ENCODE measurements at regions not wholly inside any gene's neighbourhood (a gene's known extent, or its start where the extent isn't known, plus 50 kb on each side); places are given as distances from the start of the nearest gene placed in this dataset.

DNA sequence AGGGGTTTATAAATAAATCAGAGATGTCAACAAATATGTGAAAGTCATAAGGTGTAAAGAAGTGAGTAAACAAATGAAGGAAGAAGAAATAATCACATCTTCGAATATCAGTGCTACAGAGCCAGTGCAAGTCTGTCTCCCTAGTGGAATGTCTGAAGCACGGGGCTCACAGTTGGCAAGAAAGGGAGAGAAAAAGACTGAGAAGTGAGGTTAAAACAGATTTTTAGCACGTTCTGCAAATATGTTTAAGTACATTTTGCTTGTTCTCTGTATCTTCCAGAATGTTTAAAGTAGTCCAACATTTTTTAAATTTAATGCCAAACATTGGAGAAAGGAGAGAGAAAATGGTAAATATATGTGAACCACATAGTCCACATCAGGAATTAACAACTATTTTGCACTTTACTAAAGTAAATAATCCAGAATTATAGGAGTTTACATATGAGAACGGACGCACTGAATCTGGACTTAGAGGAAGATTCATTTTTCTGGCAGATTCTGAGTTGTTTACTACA, 682.4 kb downstream of the LTN1 start:
- H3K9me3 ChIP-seq (ENCODE audit: low read depth), result no peaks in the 10 kb centered on the region
- in situ Hi-C loops (cut with MboI), result no loop called here
- WGBS, 2 experiments (ENCODE audit: low coverage in 1 of 2, low lambda C conversion rate in 2 of 2, missing lambda C conversion rate in 2 of 2), result 83 to 86% methylated on average over 5 of the region's 5 CpGs
- TF ChIP-seq EZH2 (IDR thresholded peaks at IDR 0.05; ENCODE audit: insufficient read depth, poor library complexity, severe bottlenecking) (no peak), EZH2phosphoT487 (IDR thresholded peaks at IDR 0.05; ENCODE audit: insufficient read depth, low read depth) (no peak)
- H3F3A ChIP-seq (ENCODE audit: insufficient read depth), result peaks cover 12% of the 10 kb centered on the region; the same call in 1 of the 2 replicates
- H3K27me3 ChIP-seq (replicated peaks; ENCODE audit: insufficient read depth), result no peaks in the 10 kb centered on the region
- peaks cover 13% of the 10 kb centered on the region for H3K4me1 ChIP-seq (ENCODE audit: insufficient read depth)
- no peaks in the 10 kb centered on the region for H3K79me2 ChIP-seq (ENCODE audit: insufficient read depth)
- no peak overlapping the region for H3K27ac ChIP-seq
- no peak overlapping the region for H3K4me2 ChIP-seq (ENCODE audit: unreplicated experiment)
- H3K9ac ChIP-seq, result no peak overlapping the region
- no peaks in the 10 kb centered on the region for H3K9me2 ChIP-seq (ENCODE audit: insufficient read depth)
- no peaks in the 10 kb centered on the region for H4K20me1 ChIP-seq (ENCODE audit: insufficient read depth)
- no peaks in the 10 kb centered on the region for H3K36me3 ChIP-seq (ENCODE audit: low read depth)
- no peak overlapping the region for H3K4me3 ChIP-seq
- no peak for DNase-seq
- no peak overlapping the region for H2AFZ ChIP-seq

DNA sequence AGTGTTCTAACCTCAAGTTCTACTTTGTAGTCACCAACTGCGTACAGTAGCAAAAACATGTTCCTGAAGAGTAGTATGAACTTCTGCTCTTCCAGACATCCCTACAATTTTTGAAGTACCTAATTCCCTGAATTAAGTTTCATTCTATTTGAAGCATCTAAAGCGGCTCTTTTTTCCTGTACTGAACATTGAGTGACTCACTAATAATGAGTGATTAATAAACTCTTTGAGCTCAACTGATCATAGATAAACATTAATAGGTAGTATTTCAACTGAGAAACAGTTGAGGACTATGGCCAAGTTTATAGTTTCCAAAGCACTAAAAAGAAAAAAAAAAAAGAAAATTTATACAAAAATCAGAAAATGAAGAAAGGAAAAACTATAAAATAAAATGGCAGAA, 683.1 kb downstream of the LTN1 start:
- Histone ChIP-seq H3F3A (ENCODE audit: insufficient read depth) (peaks cover 12% of the 10 kb centered on the region; the same call in 1 of the 2 replicates), H3K9me2 (ENCODE audit: insufficient read depth) (no peaks in the 10 kb centered on the region), H3K4me2 (ENCODE audit: unreplicated experiment) (no peak overlapping the region), H3K4me1 (ENCODE audit: insufficient read depth) (peaks cover 13% of the 10 kb centered on the region), H3K27me3 (replicated peaks; ENCODE audit: insufficient read depth) (no peaks in the 10 kb centered on the region), H4K20me1 (ENCODE audit: insufficient read depth) (no peaks in the 10 kb centered on the region), H3K4me3 (no peak overlapping the region), H3K9ac (no peak overlapping the region), H3K9me3 (ENCODE audit: low read depth) (no peaks in the 10 kb centered on the region), H3K36me3 (ENCODE audit: low read depth) (no peaks in the 10 kb centered on the region), H3K27ac (no peak overlapping the region), H3K79me2 (ENCODE audit: insufficient read depth) (no peaks in the 10 kb centered on the region), H2AFZ (no peak overlapping the region)
- TF ChIP-seq EZH2phosphoT487 (IDR thresholded peaks at IDR 0.05; ENCODE audit: insufficient read depth, low read depth) (no peak), EZH2 (IDR thresholded peaks at IDR 0.05; ENCODE audit: insufficient read depth, poor library complexity, severe bottlenecking) (no peak)
- WGBS, 2 experiments (ENCODE audit: low coverage in 1 of 2, low lambda C conversion rate in 2 of 2, missing lambda C conversion rate in 2 of 2), result 99 to 100% methylated on average over 2 of the region's 2 CpGs
- in situ Hi-C loops (cut with MboI), result no loop called here
- DNase-seq, result no peak

DNA sequence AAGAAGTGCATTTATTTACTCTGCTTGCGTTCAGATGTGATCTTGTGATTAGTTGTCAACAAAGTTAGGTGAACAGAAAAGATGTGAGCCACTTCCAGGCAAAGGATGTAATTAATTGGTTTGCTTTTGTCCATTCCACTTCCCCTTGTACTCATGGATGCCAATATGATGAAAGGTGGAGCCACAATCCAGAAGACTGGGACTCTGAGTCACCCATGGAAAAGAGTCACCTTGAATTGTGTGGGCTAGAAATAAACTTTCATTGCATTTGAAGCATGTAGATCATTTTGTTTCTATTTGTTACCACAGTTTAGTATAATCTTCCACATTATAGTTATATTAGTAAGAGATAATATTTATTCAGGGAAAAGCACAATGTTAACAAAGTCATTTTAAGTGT, 684.2 kb downstream of the LTN1 start:
- no peak overlapping the region for H3K4me2 ChIP-seq (ENCODE audit: unreplicated experiment)
- DNase-seq, result peak; percentile 62
- no peaks in the 10 kb centered on the region for H3K9me3 ChIP-seq (ENCODE audit: low read depth)
- H3K4me3 ChIP-seq, result no peak overlapping the region
- no peaks in the 10 kb centered on the region for H3K9me2 ChIP-seq (ENCODE audit: insufficient read depth)
- in situ Hi-C loops (cut with MboI), result no loop called here
- H4K20me1 ChIP-seq (ENCODE audit: insufficient read depth), result no peaks in the 10 kb centered on the region
- H3K9ac ChIP-seq, result no peak overlapping the region
- 85 to 89% methylated on average over 1 of the region's 1 CpG for WGBS, 2 experiments (ENCODE audit: low coverage in 1 of 2, low lambda C conversion rate in 2 of 2, missing lambda C conversion rate in 2 of 2)
- no peaks in the 10 kb centered on the region for H3K27me3 ChIP-seq (replicated peaks; ENCODE audit: insufficient read depth)
- no peak overlapping the region for H2AFZ ChIP-seq
- H3K79me2 ChIP-seq (ENCODE audit: insufficient read depth), result no peaks in the 10 kb centered on the region
- H3K36me3 ChIP-seq (ENCODE audit: low read depth), result no peaks in the 10 kb centered on the region
- peaks cover 13% of the 10 kb centered on the region for H3K4me1 ChIP-seq (ENCODE audit: insufficient read depth)
- peaks cover 12% of the 10 kb centered on the region; the same call in 1 of the 2 replicates for H3F3A ChIP-seq (ENCODE audit: insufficient read depth)
- TF ChIP-seq EZH2phosphoT487 (IDR thresholded peaks at IDR 0.05; ENCODE audit: insufficient read depth, low read depth), result no peak
- TF ChIP-seq EZH2 (IDR thresholded peaks at IDR 0.05; ENCODE audit: insufficient read depth, poor library complexity, severe bottlenecking), result no peak
- H3K27ac ChIP-seq, result no peak overlapping the region

- no peaks in the 10 kb centered on the region for H3K36me3 ChIP-seq (ENCODE audit: low read depth)
- no peaks in the 10 kb centered on the region for H3K79me2 ChIP-seq (ENCODE audit: insufficient read depth)
- H3K4me1 ChIP-seq (ENCODE audit: insufficient read depth), result peaks cover 18% of the 10 kb centered on the region
- no peak for DNase-seq
- H3K9ac ChIP-seq, result no peak overlapping the region
- no peak overlapping the region for H3K4me2 ChIP-seq (ENCODE audit: unreplicated experiment)
- H3K9me2 ChIP-seq (ENCODE audit: insufficient read depth), result no peaks in the 10 kb centered on the region
- peaks cover 22% of the 10 kb centered on the region for H3F3A ChIP-seq (ENCODE audit: insufficient read depth)
- H3K27me3 ChIP-seq (replicated peaks; ENCODE audit: insufficient read depth), result no peaks in the 10 kb centered on the region
- no peaks in the 10 kb centered on the region for H4K20me1 ChIP-seq (ENCODE audit: insufficient read depth)
- H3K27ac ChIP-seq, result no peak overlapping the region
- H2AFZ ChIP-seq, result no peak overlapping the region
- no peak for TF ChIP-seq EZH2phosphoT487 (IDR thresholded peaks at IDR 0.05; ENCODE audit: insufficient read depth, low read depth)
- TF ChIP-seq EZH2 (IDR thresholded peaks at IDR 0.05; ENCODE audit: insufficient read depth, poor library complexity, severe bottlenecking), result no peak
- H3K4me3 ChIP-seq, result no peak overlapping the region
- in situ Hi-C loops (cut with MboI), result no loop called here
- no peaks in the 10 kb centered on the region for H3K9me3 ChIP-seq (ENCODE audit: low read depth)
Observed at GRCh38 chr21:28299946-28300345, 692.7 kb downstream of the LTN1 start.

DNA sequence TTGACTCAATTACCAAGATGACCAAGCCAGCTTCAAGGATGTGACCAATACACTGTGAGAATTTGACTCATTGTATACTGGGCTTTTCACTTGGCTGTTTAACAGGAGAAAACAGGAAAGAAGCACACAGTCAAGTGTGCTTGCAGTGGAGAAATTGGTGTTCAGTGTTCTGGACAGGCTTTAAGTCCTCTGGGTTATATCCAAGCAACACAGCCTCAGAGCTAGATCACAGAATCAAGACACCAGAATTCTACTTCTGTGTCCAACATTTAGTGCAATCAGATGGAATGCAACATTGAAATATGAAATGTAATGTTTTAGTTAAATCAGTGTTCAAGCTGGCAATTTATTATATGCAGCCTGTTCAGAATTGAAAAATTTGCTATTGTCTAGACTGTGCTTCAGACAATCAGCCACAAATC, 694.4 kb downstream of the LTN1 start:
- Histone ChIP-seq H4K20me1 (ENCODE audit: insufficient read depth) (no peaks in the 10 kb centered on the region), H3K36me3 (ENCODE audit: low read depth) (no peaks in the 10 kb centered on the region), H3F3A (ENCODE audit: insufficient read depth) (peaks cover 26% of the 10 kb centered on the region), H3K4me1 (ENCODE audit: insufficient read depth) (peaks cover 33% of the 10 kb centered on the region), H3K9me3 (ENCODE audit: low read depth) (no peaks in the 10 kb centered on the region), H3K9me2 (ENCODE audit: insufficient read depth) (no peaks in the 10 kb centered on the region), H3K4me2 (ENCODE audit: unreplicated experiment) (peak overlapping the region; percentile 43), H3K27ac (peak overlapping the region; percentile 8; the same call in 1 of the 2 replicates), H3K79me2 (ENCODE audit: insufficient read depth) (no peaks in the 10 kb centered on the region), H2AFZ (0 out of 2 replicates have a peak overlapping the region, but pooled peaks have one; percentile 7), H3K27me3 (replicated peaks; ENCODE audit: insufficient read depth) (no peaks in the 10 kb centered on the region), H3K4me3 (no peak overlapping the region), H3K9ac (no peak overlapping the region)
- in situ Hi-C loops (cut with MboI), result no loop called here
- no peak for TF ChIP-seq EZH2 (IDR thresholded peaks at IDR 0.05; ENCODE audit: insufficient read depth, poor library complexity, severe bottlenecking)
- TF ChIP-seq EZH2phosphoT487 (IDR thresholded peaks at IDR 0.05; ENCODE audit: insufficient read depth, low read depth), result no peak
- DNase-seq, result peak; percentile 77

Data from GM23248 (cell line).